ENCODE measurements at regions not wholly inside any gene's neighbourhood (a gene's known extent, or its start where the extent isn't known, plus 50 kb on each side); places are given as distances from the start of the nearest gene placed in this dataset.

- Histone ChIP-seq H3K9me3 (no peaks in the 10 kb centered on the region), H3K27me3 (ENCODE audit: low read depth) (no peaks in the 10 kb centered on the region), H3K4me1 (no peaks in the 10 kb centered on the region), H3K36me3 (replicated peaks) (no peaks in the 10 kb centered on the region), H3K4me3 (no peak overlapping the region)
- in situ Hi-C loops (cut with MboI; ENCODE audit: low sequenced_read_pairs): no loop called here
- no peak for DNase-seq (ENCODE audit: low spot score in 2 of 2)
Observed at GRCh38 chr15:97881346-97881965, 79.0 kb upstream of the ARRDC4 start.

GRCh38 chr15:97884513-97885131 lies 75.9 kb upstream of the ARRDC4 start:
- Histone ChIP-seq H3K4me3 (no peak overlapping the region), H3K4me1 (no peaks in the 10 kb centered on the region), H3K27me3 (ENCODE audit: low read depth) (no peaks in the 10 kb centered on the region), H3K9me3 (no peaks in the 10 kb centered on the region), H3K36me3 (replicated peaks) (no peaks in the 10 kb centered on the region)
- DNase-seq (ENCODE audit: low spot score in 2 of 2): no peak
- in situ Hi-C loops (cut with MboI; ENCODE audit: low sequenced_read_pairs): no loop called here

DNA sequence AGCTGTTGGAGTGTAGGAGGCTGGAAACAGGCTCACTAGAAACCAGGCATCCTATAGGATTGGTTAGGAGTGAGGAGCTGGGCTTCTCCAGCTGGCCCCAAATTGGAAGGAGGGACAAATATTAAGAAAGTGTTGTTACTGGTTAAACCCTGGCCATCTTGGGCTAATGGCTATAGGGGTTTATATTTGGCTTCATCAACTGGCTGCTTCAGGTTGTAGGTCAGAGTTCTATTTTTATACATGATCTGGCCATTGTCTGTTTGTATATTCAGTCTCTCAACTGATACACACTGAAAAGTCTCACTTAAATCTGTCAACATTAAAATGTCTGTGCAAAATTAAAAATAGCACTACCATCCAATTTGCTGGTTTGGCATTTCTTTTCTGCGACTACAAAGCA lies 70.2 kb upstream of the ARRDC4 start:
- in situ Hi-C loops (cut with MboI; ENCODE audit: low sequenced_read_pairs): no loop called here
- H3K4me1 ChIP-seq: no peaks in the 10 kb centered on the region
- no peaks in the 10 kb centered on the region for H3K9me3 ChIP-seq
- H3K4me3 ChIP-seq: no peak overlapping the region
- no peak for DNase-seq (ENCODE audit: low spot score in 2 of 2)
- H3K36me3 ChIP-seq (replicated peaks): no peaks in the 10 kb centered on the region
- H3K27me3 ChIP-seq (ENCODE audit: low read depth): no peaks in the 10 kb centered on the region

DNA sequence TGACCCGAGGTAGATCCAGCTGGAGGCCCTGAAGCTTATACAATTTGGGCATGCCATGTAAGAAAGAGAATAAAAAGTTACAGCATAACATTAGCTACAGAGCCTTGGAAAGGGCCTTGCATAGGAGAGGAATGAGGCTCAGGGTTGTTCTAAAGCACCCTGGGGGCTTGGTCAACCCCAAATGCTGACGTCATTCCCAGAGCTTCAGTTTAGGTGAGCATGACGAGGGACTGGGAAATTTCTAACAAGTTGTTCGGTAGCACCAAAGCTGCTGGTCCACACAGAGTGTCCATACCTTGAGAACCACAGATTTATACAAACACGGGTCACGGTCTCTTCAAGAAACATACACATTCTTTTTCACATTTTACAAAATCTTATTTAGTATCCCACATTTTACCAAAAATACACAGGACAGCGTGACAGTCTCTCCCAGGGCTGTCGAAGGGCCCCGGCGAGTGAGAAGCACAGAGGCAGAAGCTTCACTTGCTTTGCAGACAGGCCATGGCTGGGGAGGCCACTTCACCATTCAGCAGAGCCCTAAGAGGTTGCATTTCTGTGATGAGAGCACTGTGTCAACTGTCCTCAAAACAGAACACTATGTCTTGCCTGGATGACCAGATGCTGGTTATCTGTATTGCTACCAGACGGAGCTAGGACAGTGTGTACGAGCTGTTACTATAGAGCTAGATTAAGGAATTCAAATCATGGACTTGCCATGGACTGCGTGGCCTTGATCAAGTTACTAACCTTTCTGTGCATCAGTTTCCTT lies 68.2 kb upstream of the ARRDC4 start:
- no peak for DNase-seq (ENCODE audit: low spot score in 2 of 2)
- no peaks in the 10 kb centered on the region for H3K9me3 ChIP-seq
- no peaks in the 10 kb centered on the region for H3K27me3 ChIP-seq (ENCODE audit: low read depth)
- no peaks in the 10 kb centered on the region for H3K4me1 ChIP-seq
- no peak overlapping the region for H3K4me3 ChIP-seq
- no peaks in the 10 kb centered on the region for H3K36me3 ChIP-seq (replicated peaks)
- in situ Hi-C loops (cut with MboI; ENCODE audit: low sequenced_read_pairs): no loop called here

GRCh38 chr15:97893967-97894366 lies 66.5 kb upstream of the ARRDC4 start:
- DNase-seq (ENCODE audit: low spot score in 2 of 2): no peak
- Histone ChIP-seq H3K36me3 (replicated peaks) (no peaks in the 10 kb centered on the region), H3K9me3 (no peaks in the 10 kb centered on the region), H3K4me1 (no peaks in the 10 kb centered on the region), H3K4me3 (no peak overlapping the region), H3K27me3 (ENCODE audit: low read depth) (no peaks in the 10 kb centered on the region)
- in situ Hi-C loops (cut with MboI; ENCODE audit: low sequenced_read_pairs): no loop called here

DNA sequence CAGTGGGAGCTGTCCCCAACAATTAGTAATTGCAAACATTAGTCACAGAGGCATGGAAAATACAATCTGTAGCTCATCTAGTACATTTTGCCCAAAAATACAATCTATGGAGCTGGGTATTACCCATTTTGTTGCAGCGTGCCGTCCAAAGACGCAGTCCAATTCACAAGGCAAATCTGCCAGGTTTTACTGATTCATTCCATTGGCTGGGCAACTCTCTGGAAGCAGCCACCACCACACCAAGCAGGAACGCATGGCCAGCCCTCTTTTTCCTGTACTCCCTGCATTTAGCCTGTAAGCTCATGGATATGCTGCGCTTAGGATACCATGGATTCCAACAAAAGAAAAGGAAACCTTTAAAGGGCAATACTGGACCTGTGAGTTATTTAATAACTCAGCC lies 60.5 kb upstream of the ARRDC4 start:
- H3K9me3 ChIP-seq: no peaks in the 10 kb centered on the region
- in situ Hi-C loops (cut with MboI; ENCODE audit: low sequenced_read_pairs): loop anchor here (10.0 to 25.0 kb wide), 3 partner anchors 187 to 525 kb away; no protein-coding TSS in a partner anchor
- 0 out of 2 replicates have a peak, but pooled peaks cover 3% of the 10 kb centered on the region for H3K27me3 ChIP-seq (ENCODE audit: low read depth)
- no peak overlapping the region for H3K4me3 ChIP-seq
- H3K4me1 ChIP-seq: no peaks in the 10 kb centered on the region
- no peaks in the 10 kb centered on the region for H3K36me3 ChIP-seq (replicated peaks)
- DNase-seq (ENCODE audit: low spot score in 2 of 2): no peak

DNA sequence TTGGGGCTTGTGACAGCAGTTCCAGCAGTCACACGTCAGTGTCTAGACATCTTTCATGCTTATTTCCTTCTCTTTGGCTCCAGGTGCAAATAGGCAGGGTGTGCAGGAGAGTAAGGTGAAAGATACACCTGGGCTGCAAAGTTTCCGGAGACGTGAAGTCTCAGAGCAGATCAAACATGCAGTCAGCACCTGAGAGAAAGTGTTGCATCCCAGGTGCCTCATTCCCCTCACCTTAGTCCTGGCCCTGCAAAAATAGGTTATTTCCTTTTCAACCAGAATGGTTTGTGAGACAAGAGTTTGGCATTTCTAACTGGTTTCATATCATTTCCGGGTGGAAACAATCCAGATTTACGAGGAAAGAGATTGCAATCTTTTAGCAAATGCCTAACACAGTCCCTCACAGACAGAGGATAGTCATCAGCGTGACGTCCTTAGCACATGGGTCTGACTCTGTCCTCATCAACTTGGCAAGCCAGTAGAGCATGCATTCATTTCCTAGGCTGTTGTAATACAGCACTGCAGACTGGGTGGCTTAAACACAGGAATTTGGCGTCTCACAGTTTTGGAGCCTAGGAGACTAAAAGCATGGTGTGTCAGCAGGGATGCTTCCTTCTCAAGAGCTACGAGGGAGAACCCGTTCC lies 58.2 kb upstream of the ARRDC4 start:
- Histone ChIP-seq H3K4me1 (no peaks in the 10 kb centered on the region), H3K4me3 (no peak overlapping the region), H3K27me3 (ENCODE audit: low read depth) (0 out of 2 replicates have a peak, but pooled peaks cover 3% of the 10 kb centered on the region), H3K9me3 (no peaks in the 10 kb centered on the region), H3K36me3 (replicated peaks) (no peaks in the 10 kb centered on the region)
- no peak for DNase-seq (ENCODE audit: low spot score in 2 of 2)
- in situ Hi-C loops (cut with MboI; ENCODE audit: low sequenced_read_pairs): loop anchor here (10.0 to 25.0 kb wide), 3 partner anchors 185 to 523 kb away; no protein-coding TSS in a partner anchor

- Histone ChIP-seq H3K36me3 (replicated peaks) (no peaks in the 10 kb centered on the region), H3K9me3 (no peaks in the 10 kb centered on the region), H3K27me3 (ENCODE audit: low read depth) (0 out of 2 replicates have a peak, but pooled peaks cover 3% of the 10 kb centered on the region), H3K4me3 (no peak overlapping the region), H3K4me1 (no peaks in the 10 kb centered on the region)
- no peak for DNase-seq (ENCODE audit: low spot score in 2 of 2)
- in situ Hi-C loops (cut with MboI; ENCODE audit: low sequenced_read_pairs): loop anchor here (10.0 to 25.0 kb wide), 3 partner anchors 184 to 521 kb away; no protein-coding TSS in a partner anchor
Observed at GRCh38 chr15:97903560-97903959, 56.9 kb upstream of the ARRDC4 start.

DNA sequence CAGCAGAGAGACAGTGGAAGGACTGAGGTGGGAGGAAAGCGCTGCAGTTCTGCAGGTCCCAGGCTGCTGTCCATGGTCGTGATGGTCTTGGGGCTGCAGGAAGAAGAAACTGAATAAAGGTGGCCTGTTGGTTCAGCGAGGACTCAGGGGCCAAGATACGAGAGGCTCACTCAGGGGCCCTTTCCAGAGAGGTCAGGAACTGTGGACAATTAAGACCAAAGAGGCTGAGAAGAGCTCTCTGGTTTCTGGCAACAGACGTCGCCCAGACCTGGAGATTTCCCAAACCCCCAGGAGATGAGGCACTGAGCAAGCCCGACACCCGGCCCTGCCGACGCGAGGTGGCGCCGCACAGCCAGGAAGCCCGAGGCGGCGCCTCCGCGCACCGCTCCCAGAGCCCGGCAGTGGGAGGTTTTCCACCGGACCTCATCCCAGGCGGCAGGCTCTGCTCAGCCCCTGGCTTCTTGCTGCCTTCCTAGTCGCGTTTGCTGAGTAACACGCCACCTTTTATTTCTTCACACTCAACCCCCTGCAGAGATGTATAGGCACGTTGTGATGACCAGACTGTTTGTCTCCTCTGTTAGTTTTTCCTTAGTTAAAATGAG lies 56.4 kb upstream of the ARRDC4 start:
- H3K27me3 ChIP-seq (ENCODE audit: low read depth): 0 out of 2 replicates have a peak, but pooled peaks cover 3% of the 10 kb centered on the region
- in situ Hi-C loops (cut with MboI; ENCODE audit: low sequenced_read_pairs): loop anchor here (10.0 to 25.0 kb wide), 3 partner anchors 183 to 521 kb away; no protein-coding TSS in a partner anchor
- no peaks in the 10 kb centered on the region for H3K4me1 ChIP-seq
- DNase-seq (ENCODE audit: low spot score in 2 of 2): peak; percentile 51 to 75
- H3K4me3 ChIP-seq: no peak overlapping the region
- no peaks in the 10 kb centered on the region for H3K9me3 ChIP-seq
- no peaks in the 10 kb centered on the region for H3K36me3 ChIP-seq (replicated peaks)

DNA sequence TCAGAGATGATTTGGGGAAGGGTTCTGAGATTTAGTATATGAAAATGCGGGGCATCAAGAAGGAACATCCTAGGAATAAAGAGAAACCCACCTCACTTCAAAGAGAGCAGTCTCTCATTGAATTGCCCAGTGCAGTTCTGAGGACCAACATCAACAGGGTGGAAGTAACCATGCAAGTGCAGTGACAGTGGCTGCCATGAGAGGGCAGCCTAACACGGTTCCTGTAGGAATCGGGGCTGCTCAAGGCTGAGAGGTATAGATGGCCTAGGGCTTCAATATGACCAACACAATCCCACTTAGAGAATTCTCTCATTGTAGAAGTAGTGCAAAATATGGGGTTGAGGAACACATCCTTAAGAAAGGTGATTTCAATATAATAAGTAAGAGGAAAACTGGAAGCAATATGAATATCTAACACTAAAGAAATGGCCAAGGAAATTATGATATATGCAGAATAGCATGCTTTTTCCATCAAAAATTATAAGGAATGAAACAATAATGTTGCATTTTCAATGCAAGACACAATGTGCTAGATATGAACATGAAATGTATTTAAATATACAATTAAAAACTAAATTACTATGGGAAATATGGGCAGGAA lies 51.1 kb upstream of the ARRDC4 start:
- no peaks in the 10 kb centered on the region for H3K9me3 ChIP-seq
- DNase-seq (ENCODE audit: low spot score in 2 of 2): peak; percentile 36 to 72
- in situ Hi-C loops (cut with MboI; ENCODE audit: low sequenced_read_pairs): loop anchor here (10.0 to 25.0 kb wide), 3 partner anchors 178 to 515 kb away; no protein-coding TSS in a partner anchor
- H3K36me3 ChIP-seq (replicated peaks): no peaks in the 10 kb centered on the region
- H3K4me3 ChIP-seq: no peak overlapping the region
- H3K4me1 ChIP-seq: no peaks in the 10 kb centered on the region
- H3K27me3 ChIP-seq (ENCODE audit: low read depth): no peaks in the 10 kb centered on the region; the same call in 1 of the 2 replicates

Measured in HAP-1 (cell line).